GM18873 (cell line): ENCODE measurements at regions not wholly inside any gene's neighbourhood (a gene's known extent, or its start where the extent isn't known, plus 50 kb on each side); places are given as distances from the start of the nearest gene placed in this dataset.

Experiments used
- ATAC-seq: cut with Tn5 transposase; IDR thresholded peaks from one replicate; pipeline ENCODE4 v1.9.1; 2021; ENCODE audit warnings: mild to moderate bottlenecking, moderate library complexity, moderate number of reproducible peaks; ENCODE audit not compliant: unreplicated experiment, low FRiP score

DNA sequence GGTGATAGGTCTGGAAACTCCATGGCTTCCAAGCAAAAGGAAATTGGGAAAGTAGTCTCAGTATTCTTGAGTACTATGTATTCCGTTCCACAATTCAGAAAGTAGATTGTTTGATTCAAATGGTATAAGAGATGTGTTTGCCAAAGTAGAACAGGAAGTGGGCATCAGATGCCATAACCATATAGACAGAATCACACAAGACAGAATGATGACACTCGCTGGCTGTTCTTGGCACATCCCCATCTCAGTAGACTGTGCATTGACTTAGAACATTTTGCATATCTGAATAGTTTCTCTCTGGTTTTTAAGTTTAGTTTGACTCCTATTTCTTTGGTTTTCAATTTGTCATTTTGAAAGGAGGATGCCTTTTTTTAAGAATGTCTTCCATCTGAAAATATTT is 221.1 kb upstream of the RGS6 start:
- ATAC-seq: no peak

DNA sequence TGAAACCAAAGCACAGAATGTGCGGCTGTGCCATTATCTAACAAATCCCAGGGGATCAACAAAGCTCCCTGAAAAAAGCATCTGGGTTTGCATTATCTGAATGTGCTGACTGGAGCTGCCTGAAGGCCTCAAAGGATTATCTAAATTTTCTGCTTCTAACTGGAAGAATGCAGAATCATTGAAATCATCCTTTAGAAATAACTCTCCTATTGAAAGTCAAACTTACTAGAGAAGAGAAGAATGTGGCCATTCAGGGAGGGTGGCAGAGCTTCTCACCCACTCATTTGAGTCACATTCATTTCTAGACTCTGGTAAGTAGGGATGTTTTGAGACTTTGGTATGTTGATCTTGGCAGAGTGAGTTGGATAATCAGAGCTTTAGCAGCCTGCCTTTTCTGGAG is 220.6 kb upstream of the RGS6 start:
- no peak for ATAC-seq

DNA sequence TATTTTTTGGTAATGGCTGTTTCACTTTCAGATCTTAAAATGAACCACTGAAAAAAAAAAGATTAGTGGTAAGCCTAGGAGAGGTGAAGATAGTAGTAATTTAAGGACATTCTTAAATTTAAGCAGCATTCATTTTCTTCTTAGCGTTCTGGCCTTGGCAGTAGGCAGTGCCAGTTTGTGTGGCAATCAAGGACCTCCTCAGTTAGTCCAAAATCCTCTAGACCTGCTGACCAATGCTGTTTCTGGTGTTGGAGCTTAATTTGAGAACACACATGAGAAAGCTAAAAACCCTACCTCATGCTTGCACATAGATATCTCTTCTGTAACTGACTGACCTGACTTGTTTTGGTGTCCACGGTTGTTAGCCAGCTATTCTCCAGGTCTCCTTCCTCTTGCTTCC is 219.8 kb upstream of the RGS6 start:
- ATAC-seq: no peak

DNA sequence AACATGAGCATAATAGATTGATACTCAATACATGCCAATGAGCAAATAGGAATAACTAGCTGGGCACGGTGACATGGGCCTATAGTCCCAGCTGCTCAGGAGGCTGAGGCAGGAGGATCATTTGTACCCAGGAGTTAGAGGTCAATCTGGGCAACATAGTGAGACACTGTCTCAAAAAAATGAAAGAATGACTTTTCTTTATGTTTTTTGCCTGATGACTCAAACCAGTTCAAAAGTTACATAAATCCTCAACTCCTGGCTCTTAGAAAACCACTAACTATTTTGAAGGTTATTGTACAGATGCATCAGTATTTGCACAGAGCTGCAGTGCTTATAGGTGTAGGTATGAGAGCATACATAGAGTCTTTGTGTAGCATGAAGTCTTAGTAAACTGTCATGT is 219.2 kb upstream of the RGS6 start:
- no peak for ATAC-seq

DNA sequence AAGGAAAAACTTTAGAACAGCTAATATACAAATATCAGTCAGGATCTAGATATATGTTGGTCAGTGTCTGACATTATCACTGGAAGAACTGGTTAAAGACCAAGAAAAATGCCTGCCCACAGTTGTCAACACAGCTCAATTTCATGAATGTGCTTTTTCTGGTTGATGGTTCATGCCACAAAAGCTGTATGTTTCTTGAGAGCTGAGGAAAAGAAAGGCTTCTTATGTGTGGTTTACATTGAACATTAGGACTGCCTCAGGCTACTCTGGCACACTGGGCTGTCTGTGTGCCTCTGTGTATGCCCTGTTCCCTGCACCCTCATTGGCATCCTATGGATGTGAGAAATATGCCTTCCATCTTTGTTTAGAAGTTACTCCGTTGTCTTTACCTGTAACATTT is 218.8 kb upstream of the RGS6 start:
- no peak for ATAC-seq

DNA sequence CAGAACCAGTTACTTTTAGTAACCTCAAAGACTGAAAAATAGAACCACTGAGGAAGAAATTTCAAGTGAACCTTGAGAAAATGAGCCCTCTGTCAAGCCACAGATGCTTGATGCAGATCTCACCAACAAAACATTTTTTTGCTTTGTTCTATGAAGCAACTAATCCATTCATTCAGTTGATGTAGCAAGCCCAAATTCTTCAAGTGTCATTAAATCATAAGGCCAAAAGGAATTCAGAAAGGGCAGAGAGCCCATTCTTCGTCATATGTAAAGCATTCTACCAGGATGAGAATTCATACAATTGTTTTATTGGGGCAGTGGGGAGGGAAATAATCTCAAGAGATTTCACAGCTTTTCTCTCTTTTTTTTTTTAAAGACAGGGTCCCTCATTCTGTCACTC is 218.0 kb upstream of the RGS6 start:
- no peak for ATAC-seq

DNA sequence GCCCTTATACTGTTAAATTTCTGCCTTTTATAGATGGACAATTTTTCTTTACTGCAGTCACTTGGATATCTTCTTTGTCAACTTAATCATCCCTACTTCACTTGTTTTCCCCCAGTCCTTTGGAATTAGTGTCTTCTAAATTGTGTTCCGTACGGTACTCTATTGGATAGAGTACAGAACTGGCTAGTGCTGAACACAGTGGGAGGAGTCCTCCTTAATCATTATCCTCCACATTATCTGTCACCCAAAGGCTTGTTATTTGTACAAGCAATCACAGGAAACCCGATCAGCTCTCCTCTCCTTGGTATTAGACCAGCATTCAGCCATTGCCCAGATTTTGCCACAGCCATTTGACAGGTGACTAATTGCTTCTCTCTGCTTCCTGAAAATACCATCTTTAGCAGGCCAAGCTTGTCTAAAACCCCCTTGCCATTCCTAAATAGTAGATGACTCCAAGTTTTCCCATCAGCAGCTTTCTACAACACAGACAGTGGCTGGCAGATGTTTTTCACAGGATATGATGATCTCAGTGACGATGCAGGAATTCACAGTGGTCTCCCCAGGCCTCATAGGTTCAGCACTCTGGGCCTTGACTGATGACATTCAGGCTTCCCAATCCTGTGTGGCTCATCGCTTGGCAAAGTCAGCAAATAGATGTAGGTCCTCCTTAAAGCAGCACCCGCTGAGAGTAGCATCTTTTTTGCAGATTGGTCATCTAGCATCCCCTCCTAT is 216.0 kb upstream of the RGS6 start:
- ATAC-seq: no peak

DNA sequence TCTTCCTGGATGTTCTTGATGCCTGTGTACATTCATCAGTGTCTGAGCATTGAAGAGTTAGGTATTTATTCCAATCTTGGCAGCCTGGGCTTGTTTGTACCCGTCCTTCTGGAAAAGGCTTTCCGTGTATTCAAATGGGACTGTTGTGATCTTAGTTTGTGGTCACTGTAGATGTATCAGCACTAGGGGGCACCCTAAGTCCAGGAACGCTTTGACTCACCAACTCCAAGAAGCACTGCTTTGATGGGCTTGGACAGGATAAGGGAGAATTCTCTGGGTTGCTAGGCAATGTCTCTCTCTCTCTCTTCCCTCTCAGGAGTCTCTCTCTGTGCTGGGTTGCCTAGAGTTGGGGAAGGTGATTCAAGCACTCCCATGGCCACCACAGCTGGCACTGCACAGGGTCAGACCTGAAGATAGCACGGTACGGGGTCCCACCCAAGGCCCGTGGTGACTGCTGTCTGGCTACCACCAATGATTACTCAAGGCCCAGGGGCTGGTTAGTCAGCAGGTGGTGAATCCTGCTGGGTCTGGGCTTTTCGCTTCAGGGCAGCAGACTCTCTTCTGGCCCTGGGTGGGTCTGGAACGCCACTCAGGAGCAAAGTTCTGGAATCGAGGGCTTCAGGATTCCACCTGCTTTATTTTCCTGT is 211.1 kb upstream of the RGS6 start:
- no peak for ATAC-seq

DNA sequence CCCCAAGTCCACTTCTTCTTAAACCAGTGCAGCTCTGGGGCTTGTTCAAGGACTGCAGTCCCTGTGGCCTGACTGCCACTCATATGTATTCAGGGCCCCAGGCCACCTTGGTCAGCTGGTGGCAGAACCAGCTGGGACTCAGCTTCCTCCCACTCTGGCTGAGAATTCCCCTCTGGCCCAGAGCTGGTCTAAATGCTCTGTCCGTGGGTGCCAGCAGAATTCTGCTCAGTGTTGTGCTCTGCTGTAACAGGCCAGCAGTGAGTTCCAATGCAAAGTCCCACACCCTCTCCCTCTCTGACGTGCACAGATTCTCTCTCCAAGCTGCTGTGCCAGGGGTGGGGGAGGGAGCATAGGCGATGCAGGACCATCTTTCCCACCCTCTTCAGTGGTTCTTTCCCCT is 210.4 kb upstream of the RGS6 start:
- ATAC-seq: no peak

DNA sequence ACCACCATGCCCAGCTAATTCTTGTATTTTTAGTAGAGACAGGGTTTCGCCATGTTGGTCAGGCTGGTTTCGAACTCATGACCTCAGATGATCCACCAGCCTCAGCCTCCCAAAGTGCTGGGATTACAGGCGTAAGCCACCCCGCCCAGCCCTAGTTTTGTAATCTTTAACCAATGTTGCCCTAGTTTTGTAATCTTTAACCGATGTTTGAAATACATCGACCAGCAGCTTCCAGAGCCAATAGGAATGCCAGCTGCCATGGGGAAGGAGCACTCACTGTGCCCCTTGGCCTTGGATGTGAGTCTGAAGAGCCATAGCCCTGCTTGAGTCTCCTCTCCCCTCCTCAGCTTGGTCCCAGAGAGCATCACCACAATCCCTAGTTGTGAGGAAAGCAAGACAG is 209.3 kb upstream of the RGS6 start:
- no peak for ATAC-seq

DNA sequence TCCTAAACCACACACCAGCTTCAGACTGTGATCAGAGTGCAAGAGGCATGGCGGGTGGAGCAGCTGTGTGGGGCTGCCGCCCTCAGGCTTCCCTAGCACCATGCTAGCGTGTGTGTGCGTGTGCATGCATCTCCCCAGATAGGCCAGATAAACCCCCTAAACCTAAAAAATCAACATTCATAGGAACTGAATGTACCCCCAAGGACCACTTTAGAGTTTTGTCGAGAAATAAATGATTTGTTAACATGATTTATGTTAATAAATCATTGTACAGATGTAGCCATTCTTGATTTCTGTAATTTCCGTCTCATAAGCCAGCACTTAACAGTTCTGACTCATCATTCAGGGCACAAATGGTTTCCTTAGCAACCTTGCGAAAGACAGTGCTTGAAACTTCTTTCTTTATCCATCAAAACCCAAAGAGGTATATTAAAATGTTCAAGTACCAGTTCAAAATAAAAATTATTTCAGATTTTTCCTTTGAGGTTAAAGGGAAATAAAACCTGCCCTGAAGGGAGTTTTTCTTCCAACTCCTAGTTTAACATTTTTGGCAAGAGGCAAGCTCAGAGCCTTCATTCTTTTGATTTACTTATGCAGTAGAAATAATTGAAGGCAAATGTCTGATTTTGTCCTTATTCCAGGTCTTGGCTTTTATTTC is 206.2 kb upstream of the RGS6 start:
- ATAC-seq: no peak

DNA sequence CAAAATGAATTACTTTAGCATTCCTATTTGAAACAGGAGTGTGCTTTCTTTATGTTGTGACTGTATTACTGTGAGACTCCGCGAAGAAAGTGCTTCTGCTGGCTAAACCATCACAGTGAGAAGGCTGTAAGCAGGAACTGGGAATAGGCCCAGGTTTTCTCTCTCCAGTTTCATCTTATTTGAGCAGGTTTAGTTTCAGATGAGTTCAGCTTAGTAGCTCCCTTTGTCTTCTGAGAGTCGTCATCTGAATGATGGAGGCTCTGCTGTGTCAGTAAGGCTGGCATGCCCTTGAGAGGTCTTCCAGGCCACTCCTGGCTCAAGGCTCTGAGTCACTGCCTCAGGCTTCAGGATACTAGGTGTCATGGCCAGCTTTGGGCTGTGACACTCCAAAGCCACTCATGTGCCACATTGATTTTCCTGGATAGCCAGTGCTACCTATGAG is 205.6 kb upstream of the RGS6 start:
- no peak for ATAC-seq

DNA sequence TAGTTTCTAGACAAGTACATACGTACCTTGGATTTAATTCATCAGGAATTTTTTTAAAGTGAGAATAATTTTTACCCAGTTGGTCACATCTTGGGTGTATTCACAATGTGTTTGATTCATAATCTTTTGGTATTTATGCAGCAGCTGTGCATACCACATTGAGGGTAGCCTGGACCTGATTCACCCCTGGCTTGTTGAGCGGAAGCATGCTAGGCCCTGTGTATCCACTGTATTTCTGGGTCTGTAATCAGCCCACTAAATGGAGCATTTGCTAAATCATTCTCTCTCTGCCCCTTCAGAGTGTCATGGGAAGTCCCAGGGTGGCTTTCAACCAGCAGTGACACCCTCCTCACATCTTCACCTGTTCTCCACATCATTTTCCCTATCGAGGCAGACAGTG is 203.8 kb upstream of the RGS6 start:
- no peak for ATAC-seq

DNA sequence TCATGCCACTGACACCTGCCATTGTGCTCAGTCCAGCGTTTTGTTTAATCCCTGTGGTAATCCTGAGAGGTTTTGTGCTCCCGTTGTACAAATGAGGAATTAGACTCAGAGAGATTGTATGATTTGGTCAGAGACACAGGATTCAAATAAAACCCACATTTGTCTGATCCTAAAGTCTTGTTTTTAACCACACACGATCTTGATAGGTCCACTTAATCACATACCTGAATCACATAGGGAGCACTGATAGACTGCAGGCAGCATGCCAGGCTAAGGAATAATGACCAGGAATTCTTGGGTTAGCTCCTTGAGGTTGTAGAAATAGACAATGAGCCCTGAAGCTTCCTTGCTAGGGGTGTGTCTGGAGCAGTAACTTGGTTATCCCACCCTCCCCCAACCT is 202.6 kb upstream of the RGS6 start:
- no peak for ATAC-seq

DNA sequence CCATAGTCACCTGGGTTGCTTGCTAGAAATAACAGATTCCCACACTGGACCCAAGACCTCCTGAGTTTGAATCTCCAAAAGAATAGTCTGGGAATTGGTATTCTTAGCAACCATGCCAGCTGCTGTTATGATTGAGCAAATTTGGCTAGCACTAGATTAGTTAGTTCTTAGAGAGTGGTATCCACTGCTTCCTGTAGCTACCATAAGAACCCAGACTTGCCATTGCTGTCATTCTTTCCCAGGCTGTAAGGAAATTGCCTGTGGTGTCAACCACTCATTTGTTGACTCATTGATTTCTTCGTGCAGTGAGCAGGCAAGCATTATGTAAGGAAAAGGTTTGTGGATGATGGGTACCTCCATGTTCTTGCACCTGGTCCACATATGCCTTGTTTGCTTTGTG is 201.8 kb upstream of the RGS6 start:
- no peak for ATAC-seq

DNA sequence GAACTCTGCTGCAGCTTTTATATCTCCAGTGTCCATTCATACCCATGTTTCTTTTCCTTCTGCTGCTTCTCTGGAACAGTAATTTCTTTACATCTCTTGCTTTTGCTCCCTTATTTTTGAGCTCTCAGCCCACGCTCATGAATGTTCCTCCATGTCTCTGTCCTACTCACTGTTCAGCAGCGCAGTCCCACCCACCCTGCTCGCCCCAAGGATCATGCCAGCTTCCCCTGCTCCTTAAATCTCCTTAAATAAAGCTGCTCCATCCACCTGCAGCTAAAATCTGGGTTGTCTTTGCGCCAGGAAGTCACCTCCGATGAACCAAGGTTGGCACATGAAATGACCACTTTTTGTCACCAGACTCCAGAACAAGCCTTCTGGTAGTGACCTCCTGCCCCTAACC is 201.1 kb upstream of the RGS6 start:
- no peak for ATAC-seq

DNA sequence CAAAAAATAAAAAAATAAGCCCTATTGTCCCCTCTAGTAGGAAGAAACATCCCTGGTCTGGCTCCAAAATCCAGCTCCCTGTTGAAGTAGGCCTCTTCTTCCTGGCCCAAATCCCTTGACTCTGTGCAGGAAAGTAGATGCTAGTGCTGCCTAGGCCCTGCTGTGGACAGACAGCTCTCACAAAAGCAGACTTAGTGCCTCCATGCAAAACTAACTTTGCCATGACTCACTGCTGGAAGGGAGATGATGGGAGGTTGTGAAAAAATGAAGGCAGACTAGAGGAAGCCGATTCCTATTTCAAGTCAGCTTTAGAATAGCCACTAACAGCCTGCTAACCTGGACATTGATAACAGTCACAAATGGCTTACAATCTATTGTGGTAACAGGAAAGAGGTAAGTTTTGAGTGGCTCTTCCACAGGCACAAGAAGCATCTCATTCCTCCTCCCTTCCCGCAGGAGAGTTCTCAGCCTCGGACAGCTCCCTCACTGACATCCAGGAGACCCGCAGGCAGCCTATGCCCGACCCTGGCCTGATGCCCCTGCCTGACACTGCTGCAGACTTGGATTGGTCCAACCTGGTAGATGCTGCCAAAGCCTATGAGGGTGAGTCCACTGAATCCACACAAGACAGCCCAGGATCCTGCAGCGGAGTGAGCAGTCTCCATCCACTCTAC is 198.9 kb upstream of the RGS6 start:
- no peak for ATAC-seq

DNA sequence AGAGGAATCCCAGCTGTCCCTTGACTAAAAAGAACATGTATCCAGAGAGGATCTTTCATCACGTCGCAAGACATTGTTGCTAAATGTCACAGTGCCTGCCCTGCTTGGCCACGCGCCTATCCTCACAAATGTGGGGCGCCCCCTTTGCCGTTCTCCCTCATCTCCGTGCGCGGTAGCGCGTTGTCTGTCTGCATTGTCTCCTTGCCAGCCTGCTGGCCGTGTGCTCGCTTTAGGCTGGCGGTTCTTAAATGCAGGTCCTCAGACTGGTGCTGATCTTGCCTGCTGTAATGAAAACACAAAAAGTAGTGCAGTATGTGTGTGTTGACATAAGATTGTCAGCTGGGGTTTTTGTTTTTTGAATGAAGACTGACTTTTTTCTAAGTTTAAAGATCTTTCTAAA is 198.2 kb upstream of the RGS6 start:
- no peak for ATAC-seq

DNA sequence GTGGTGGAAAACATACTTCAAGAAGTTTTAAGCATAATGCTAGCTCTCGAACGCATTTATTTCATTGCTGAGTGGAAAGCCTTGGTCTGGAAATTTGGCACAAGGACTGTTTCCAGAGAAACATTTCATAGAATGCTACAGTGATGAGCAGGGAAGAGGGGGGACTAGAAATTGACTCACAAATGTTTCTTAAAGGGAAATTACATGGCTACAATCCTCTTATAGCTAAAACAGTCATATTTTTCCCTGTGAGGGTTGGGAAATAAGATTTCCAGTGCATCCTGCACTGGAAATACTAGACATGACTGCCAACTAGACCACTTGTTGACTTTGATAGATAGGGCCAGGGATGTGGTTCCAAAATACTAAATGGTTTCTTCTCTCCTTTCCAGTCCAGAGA is 197.3 kb upstream of the RGS6 start:
- no peak for ATAC-seq

DNA sequence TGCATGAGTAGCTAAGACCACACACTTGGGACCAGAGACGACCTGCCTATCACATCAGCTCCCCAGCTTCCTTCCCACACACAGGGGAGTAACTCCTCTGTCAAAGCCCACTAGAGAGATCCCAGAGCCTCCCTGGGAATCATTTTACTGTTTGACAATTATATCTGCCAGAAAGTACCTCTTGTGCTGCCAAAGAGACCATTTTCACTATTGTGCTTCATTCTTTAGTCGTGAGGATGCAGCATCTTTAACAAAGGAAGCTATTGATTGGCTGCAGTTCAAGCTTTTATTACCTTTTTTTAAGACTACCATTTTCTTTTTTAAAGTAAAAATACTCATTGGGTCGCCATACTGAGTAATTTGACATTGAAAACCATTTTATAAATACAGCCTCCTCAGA is 194.5 kb upstream of the RGS6 start:
- no peak for ATAC-seq

DNA sequence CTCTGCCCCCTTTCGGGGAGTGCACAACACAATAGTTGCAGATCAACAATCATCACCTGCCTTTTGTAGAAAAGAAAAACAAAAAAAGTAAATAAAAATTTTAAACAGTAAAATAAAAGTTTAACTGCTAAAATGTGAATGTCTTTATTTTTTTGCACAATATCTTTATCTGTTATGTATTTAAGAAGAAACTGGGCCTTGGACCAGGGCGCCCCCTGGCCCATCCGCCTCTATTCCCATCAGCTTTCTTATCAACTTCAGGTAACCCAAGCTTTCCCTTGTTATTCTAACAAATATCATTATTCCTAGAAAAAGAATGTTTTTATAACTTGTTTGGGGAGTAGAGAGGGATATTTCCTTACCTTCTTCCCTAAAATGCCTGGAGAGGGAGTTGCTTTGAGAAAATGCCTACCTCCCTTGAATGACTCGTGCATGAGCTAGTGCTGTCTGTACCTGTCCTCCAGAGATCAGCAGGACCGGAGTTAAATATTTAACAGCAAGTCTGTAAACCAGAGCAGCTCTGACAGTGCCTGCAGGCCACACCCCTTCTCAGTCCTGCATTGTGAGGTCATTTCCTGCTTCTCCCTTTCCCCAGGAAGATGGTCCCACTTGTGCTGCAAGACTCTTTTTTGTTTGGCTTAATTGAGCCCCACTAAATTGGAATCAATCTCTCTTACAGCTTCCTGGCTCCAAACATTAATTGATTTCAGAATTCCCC is 192.8 kb upstream of the RGS6 start:
- ATAC-seq: no peak
